ENCODE measurements at regions not wholly inside any gene's neighbourhood (a gene's known extent, or its start where the extent isn't known, plus 50 kb on each side); places are given as distances from the start of the nearest gene placed in this dataset.

DNA sequence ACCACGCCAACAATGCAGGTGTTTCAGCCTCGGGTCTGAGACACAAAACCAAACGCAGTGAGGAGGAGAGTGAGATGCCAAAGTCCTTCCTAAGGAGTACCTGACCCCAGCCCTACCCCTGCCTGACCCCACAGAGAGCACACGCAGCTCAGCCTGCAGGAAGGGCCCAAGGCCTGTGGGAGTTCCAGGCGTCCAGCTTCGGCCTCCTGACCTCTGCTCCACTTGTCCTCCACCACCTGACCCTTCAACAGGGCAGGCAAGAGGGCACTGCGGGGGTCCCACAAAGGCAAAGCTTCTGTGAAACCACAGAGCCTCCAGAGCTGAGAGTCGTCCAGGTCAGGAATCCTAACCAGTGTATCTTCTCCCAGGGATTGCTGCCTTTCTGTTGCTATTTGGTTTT is 122.0 kb upstream of the PPP2R2D start:
- FAIRE-seq (no peak), ATAC-seq (no peak)
- WGBS (ENCODE audit: missing lambda C conversion rate) = 15% methylated on average over 8 of the region's 8 CpGs

DNA sequence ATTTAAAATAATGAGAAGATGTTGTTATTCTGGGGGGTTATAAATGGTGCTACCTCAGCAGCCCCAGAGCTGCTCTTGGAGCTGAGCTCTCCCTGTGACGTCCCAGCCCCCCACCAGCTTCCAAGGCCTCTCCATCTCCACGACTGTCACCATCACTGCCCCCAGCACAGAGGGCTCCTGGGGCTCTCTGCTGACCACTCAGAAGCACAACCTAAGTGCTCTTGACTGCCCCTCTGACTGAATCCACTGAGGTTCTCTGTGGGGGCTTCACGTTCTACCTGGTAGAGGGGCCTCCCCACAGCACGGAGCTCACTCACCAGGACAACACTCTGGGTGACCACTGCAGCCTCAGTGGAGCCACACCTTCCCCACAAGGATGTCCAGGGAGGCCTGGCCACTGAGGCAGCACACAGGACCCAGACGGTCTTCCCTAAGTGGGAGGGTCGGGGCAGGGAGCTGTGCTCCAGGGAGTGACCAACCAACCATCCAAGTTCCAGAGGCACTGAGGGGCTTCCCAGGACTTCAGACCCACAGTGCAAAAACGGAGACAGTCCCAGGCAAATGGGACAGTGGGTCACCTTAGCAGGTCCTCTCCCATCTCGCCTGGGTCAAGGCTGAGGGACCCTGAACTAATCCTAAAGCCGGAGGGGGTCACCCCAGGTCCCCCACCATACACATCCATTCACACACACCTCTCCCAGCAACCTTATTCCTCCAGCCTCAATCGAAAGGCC is 121.0 kb upstream of the PPP2R2D start:
- Histone ChIP-seq H3K9me3 (peaks cover 34% of the 10 kb centered on the region), H3K27ac (no peak overlapping the region), H3K4me2 (no peak overlapping the region), H3K4me1 (no peaks in the 10 kb centered on the region), H3K4me3 (no peak overlapping the region)
- DNase-seq (ENCODE audit: low read depth in 1 of 2, low spot score in 1 of 2) (no peak), ATAC-seq (no peak), FAIRE-seq (no peak)
- CTCF ChIA-PET = no interaction called here
- POLR2A ChIA-PET = no interaction called here
- WGBS (ENCODE audit: missing lambda C conversion rate) = 13% methylated on average over 7 of the region's 10 CpGs
- TF ChIP-seq, protein P1, sequence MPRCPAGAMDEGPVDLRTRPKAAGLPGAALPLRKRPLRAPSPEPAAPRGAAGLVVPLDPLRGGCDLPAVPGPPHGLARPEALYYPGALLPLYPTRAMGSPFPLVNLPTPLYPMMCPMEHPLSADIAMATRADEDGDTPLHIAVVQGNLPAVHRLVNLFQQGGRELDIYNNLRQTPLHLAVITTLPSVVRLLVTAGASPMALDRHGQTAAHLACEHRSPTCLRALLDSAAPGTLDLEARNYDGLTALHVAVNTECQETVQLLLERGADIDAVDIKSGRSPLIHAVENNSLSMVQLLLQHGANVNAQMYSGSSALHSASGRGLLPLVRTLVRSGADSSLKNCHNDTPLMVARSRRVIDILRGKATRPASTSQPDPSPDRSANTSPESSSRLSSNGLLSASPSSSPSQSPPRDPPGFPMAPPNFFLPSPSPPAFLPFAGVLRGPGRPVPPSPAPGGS (IDR thresholded peaks at IDR 0.05) = no peak
- TF ChIP-seq, protein P2, sequence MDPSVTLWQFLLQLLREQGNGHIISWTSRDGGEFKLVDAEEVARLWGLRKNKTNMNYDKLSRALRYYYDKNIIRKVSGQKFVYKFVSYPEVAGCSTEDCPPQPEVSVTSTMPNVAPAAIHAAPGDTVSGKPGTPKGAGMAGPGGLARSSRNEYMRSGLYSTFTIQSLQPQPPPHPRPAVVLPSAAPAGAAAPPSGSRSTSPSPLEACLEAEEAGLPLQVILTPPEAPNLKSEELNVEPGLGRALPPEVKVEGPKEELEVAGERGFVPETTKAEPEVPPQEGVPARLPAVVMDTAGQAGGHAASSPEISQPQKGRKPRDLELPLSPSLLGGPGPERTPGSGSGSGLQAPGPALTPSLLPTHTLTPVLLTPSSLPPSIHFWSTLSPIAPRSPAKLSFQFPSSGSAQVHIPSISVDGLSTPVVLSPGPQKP (IDR thresholded peaks at IDR 0.05; ENCODE audit: low read depth, low read length) = no peak
- TF ChIP-seq MYC (IDR thresholded peaks at IDR 0.05; ENCODE audit: borderline replicate concordance, low read length) = no peak
- no peak for TF ChIP-seq RAD21 (conservative IDR thresholded peaks at IDR 0.05 in 1 of 2, IDR thresholded peaks at IDR 0.05 in 1 of 2)
- no peak for TF ChIP-seq FOSB (CRISPR knock-in tag; IDR thresholded peaks at IDR 0.05)
- TF ChIP-seq SMC3 (IDR thresholded peaks at IDR 0.05) = no peak
- TF ChIP-seq, protein P3, sequence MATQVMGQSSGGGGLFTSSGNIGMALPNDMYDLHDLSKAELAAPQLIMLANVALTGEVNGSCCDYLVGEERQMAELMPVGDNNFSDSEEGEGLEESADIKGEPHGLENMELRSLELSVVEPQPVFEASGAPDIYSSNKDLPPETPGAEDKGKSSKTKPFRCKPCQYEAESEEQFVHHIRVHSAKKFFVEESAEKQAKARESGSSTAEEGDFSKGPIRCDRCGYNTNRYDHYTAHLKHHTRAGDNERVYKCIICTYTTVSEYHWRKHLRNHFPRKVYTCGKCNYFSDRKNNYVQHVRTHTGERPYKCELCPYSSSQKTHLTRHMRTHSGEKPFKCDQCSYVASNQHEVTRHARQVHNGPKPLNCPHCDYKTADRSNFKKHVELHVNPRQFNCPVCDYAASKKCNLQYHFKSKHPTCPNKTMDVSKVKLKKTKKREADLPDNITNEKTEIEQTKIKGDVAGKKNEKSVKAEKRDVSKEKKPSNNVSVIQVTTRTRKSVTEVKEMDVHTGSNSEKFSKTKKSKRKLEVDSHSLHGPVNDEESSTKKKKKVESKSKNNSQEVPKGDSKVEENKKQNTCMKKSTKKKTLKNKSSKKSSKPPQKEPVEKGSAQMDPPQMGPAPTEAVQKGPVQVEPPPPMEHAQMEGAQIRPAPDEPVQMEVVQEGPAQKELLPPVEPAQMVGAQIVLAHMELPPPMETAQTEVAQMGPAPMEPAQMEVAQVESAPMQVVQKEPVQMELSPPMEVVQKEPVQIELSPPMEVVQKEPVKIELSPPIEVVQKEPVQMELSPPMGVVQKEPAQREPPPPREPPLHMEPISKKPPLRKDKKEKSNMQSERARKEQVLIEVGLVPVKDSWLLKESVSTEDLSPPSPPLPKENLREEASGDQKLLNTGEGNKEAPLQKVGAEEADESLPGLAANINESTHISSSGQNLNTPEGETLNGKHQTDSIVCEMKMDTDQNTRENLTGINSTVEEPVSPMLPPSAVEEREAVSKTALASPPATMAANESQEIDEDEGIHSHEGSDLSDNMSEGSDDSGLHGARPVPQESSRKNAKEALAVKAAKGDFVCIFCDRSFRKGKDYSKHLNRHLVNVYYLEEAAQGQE (IDR thresholded peaks at IDR 0.05) = no peak
- TF ChIP-seq PHF8 (IDR thresholded peaks at IDR 0.05; ENCODE audit: borderline replicate concordance, low read depth) = no peak
- TF ChIP-seq, protein P4, sequence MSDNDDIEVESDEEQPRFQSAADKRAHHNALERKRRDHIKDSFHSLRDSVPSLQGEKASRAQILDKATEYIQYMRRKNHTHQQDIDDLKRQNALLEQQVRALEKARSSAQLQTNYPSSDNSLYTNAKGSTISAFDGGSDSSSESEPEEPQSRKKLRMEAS (IDR thresholded peaks at IDR 0.05) = no peak
- TF ChIP-seq KDM5A (IDR thresholded peaks at IDR 0.05) = no peak

More for the DNA sequence above, 122.0 kb upstream of the PPP2R2D start:
- ChIA-PET POLR2A (no interaction called here), CTCF (no interaction called here)
- Histone ChIP-seq H3K27ac (no peak overlapping the region), H3K9me3 (peaks cover 34% of the 10 kb centered on the region), H3K4me2 (no peak overlapping the region), H3K4me1 (no peaks in the 10 kb centered on the region), H3K4me3 (no peak overlapping the region)
- no peak for TF ChIP-seq ZC3H11A (IDR thresholded peaks at IDR 0.05)
- no peak for TF ChIP-seq RNF2 (IDR thresholded peaks at IDR 0.05; ENCODE audit: borderline replicate concordance, low read depth)
- TF ChIP-seq GATA3 (IDR thresholded peaks at IDR 0.05; ENCODE audit: borderline replicate concordance) = no peak
- TF ChIP-seq, protein P5, sequence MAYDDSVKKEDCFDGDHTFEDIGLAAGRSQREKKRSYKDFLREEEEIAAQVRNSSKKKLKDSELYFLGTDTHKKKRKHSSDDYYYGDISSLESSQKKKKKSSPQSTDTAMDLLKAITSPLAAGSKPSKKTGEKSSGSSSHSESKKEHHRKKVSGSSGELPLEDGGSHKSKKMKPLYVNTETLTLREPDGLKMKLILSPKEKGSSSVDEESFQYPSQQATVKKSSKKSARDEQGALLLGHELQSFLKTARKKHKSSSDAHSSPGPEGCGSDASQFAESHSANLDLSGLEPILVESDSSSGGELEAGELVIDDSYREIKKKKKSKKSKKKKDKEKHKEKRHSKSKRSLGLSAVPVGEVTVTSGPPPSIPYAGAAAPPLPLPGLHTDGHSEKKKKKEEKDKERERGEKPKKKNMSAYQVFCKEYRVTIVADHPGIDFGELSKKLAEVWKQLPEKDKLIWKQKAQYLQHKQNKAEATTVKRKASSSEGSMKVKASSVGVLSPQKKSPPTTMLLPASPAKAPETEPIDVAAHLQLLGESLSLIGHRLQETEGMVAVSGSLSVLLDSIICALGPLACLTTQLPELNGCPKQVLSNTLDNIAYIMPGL (CRISPR knock-in tag; IDR thresholded peaks at IDR 0.05; ENCODE audit: borderline replicate concordance) = no peak
- TF ChIP-seq KDM5A (IDR thresholded peaks at IDR 0.05) = no peak
- no peak for TF ChIP-seq EP300 (IDR thresholded peaks at IDR 0.05)
- TF ChIP-seq, protein P2 (IDR thresholded peaks at IDR 0.05; ENCODE audit: low read depth, low read length) = no peak
- TF ChIP-seq ZNF302 (CRISPR knock-in tag; IDR thresholded peaks at IDR 0.05) = no peak
- no peak for TF ChIP-seq EHF (CRISPR knock-in tag; IDR thresholded peaks at IDR 0.05)
- TF ChIP-seq, protein P3 (IDR thresholded peaks at IDR 0.05) = no peak
- TF ChIP-seq FOXS1 (CRISPR knock-in tag; IDR thresholded peaks at IDR 0.05) = no peak
- DNase-seq (ENCODE audit: low read depth in 1 of 2, low spot score in 1 of 2) = no peak
